HG03432 (cell line): ENCODE measurements at regions not wholly inside any gene's neighbourhood (a gene's known extent, or its start where the extent isn't known, plus 50 kb on each side); places are given as distances from the start of the nearest gene placed in this dataset.
"Not testable (repeated sequence)": the region's sequence is repeated elsewhere in the genome, so short reads cannot be mapped to it uniquely, and the experiment has no call there.

ENCODE experiments used
- ATAC-seq: cut with Tn5 transposase; IDR thresholded peaks from one replicate; pipeline ENCODE4 v1.9.1; 2021; ENCODE audit warnings: mild to moderate bottlenecking, moderate library complexity; ENCODE audit not compliant: unreplicated experiment

DNA sequence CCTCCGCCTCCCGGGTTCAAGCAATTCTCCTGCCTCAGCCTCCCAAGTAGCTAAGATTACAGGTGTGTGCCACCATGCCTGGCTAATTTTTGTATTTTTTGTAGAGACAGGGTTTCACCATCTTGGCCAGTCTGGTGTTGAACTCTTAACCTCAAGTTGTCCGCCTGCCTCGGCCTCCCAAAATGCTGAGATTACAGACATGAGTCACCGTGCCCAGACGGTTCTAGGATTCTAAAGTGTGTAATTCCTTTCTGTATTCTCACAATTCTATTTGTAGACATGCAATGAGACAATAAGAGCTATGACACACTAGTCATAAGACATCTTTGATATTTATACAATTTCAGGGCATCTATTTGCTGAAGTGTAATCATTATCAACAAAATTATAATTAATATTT is 585.0 kb upstream of the FLRT2 start:
- not testable (repeated sequence) for ATAC-seq

DNA sequence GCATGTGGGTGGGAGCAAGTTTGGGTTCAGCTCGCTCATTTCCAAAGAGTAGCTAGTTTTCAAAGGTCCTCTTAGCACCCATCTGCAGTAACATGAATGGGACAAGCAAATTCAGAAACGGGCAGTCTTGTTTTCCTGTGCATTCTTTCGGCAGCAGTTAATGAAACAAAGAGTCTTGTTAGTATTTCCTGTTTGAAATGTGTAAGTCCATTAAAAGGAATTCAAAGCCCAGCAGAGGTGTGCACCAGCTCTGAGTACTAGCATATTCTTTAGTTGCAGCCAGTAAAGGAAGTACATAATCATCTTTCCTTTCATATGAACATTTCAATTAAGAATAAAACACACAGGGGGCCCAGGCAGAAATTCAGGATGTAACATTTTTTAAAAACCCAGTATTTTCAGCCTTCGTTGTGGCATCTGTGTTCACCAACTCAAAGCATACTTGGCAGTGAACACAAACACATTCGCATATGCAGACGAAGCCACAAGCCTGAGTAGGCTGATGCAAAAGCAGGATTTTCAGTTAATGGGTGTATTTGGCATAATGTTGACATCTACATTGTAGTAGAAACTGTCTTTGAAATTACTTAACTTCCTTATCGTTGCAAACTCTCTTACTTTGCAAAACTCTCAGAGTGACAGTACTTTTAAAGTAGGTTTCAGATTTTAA is 570.0 kb upstream of the FLRT2 start:
- ATAC-seq: no peak

DNA sequence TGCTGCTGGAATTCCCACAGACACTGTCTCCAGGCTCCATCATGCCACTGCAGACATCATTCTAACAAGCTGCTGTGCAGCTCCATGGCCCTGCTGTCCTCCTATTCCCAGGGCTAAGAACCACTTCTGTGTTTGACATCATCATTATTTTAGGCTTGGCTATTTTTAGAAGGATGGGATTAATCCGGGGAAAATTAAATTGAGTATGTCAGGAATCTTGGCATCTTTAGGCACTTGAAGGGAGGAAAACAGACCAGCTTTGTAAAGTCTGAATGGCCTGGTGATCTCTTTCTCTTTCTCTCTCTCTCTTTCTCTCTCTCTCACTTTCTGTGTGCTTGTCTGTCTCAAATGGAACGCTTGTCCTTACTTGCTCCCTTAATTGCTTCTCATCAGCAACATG is 568.3 kb upstream of the FLRT2 start:
- no peak for ATAC-seq

DNA sequence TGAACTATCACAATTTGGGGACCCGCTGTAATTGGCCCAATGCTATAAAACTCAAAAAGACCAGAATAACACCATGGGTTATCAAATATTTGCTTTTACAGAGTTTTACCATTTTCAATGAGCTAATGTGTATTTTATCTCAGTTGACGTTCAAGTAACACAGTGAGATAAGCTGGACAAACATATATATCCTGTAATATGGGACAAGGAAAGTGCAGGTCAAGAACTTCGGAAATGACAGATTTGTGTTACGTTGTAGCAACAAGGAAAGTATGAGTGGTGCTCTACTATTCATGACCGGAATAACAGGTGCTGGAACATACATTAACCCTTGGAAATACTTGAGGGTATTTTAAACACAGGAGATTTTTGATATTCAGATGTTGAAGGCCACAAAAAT is 566.4 kb upstream of the FLRT2 start:
- ATAC-seq: no peak

DNA sequence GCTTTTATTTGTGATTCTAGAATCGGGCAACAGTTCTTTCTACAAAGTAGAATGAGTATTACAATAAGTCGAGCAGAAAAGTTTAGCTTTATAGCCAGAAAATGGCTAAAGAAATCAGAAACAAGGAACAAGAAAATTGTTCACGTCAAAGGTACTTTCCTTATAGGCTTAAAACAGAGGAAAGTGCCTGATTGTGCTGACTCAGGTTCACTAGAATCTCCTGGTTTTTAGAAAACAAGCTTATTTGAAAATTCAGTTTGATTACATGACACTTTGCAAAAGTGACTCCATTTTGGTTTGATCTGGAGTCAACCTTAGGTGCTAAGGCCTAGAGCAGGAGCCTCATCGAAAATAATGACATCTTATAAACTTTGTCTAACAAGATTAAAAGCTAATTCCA is 564.7 kb upstream of the FLRT2 start:
- no peak for ATAC-seq

DNA sequence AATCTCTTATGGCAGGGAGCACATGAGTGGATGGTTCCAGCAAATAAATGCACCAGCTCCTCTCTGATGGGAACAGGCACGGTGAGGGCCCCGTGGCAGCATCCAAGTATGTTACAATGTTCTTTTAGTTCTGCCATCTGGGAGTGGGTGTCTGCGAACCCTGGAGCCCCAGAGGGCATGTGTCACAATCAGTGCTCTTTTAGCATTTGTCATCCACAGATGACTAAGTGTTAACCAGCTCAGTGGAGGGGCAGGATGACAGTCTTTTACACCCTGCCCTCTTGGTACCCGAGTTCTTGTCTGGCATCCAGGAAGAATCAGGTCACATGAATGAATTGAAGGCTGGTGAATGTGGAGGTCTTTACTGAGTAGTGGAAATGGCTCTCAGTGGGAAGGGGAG is 560.4 kb upstream of the FLRT2 start:
- ATAC-seq: no peak

DNA sequence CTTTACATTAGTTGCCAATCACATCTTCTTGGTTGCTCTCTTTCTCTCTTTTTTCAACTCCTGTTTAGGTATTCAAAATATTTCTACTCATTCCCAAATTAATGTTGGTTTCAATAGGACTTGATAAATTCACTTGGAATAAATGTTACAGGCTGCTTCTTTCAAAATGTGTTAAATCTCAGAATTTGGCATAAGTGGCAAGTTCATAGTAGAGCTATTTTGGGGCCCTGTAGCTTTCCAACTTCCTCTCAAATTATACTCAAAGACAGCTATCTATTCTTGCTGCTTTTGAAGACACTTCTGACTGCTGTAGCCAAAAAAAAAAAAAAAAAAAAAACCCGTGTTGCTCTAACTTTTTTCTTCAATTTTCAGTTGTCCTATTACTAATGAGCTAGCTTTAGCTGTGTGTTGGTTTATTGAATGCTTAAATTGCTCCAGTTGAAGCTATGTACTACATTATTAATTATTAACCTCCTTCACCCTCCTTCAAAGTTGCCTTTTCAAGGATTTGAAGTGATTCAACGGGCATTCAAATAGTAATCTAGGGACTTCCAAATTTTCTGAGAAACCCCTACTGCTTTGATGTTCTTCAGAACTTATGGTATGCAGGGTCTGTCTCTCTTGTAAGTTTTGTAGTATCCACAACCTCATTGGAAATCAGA is 554.6 kb upstream of the FLRT2 start:
- no peak for ATAC-seq

DNA sequence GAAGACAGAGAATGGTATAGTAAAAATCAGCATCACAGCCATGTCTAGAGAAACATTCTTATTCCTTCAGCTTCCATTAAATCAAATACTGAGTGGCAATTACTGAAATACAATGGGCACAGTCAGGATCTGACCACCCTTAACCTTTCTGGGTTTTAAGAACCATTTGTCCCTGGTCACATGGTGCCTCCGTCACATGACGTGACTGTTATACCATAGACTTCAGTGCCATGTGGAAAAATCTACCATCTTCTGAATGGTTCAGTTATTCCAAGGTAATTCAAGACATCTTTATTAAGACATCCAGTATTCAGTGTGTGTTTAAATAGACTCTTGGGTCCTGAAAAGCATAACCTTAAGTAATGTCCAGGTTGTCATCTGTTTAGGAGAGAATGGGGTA is 553.1 kb upstream of the FLRT2 start:
- ATAC-seq: no peak

DNA sequence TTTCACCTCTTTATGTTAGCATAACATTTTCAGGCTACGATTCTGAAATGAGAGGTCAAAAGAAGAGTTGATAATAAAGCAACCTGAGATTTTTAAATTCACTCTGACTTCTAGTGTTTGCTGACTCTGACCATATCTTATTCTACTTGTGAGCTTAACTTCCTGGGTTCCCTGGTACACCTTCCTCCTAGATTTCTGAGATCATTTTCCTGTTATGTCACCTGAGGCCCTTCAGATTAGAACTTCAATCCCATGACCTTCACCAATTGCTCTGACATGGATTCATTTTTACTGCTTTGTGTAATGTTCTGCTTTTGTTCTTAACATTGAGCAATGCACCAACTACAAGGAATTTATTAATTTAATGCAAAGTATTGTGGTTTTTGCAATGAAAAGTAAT is 542.9 kb upstream of the FLRT2 start:
- no peak for ATAC-seq

DNA sequence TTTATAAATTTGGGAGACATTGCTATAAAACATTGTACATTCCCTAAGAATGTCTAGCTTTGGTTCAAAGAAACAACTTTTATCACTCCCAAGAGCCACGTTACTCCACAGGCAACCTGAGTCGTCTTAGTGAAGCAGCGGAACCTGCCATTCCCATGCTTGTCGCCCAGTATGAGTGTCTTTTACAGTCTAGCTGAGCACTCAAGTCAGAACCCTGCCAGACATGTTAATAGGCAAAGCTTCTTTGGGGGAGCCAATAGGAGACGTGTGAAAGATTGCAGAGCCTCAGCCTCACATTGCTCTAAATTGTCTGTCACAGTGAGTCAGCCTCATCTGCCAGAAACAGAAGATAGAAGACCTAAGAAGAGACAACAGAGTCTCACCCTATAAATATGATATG is 541.6 kb upstream of the FLRT2 start:
- ATAC-seq: no peak

DNA sequence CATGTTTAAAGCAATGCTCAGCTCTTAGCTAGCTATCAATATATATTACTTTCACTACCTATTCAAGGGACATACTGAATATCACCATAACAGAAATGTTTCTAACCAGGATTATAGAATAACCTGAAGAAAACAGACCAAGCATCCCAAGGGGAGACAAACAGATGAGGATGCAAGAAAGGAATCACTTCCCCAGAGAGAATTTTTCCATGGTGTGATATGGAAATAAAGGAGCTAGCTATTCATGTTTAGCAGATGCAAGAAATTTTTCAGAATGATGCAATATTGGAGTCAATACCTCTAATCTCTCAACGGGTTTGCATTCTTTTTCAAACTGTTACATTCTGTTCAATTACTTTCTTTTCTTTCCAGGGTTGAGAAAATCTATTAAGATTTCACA is 538.9 kb upstream of the FLRT2 start:
- ATAC-seq: no peak

DNA sequence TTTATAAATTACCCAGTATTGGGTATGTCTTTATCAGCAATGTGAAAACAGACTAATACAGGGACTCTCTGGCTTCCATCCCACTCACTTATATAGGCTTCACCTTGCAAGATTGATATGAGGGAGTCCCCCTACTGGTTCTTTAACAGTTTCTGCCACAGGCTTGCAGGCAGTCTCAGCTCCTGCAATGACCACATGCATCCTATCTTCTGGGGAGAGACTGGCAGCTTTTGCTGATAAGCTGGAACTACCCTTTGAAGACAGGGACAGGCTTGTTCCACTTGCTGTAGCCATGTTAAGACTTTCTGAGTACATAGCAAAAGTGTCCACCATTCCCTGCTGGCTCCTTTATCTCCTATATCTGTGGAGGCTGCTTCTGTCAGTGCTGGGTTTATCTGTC is 531.7 kb upstream of the FLRT2 start:
- no peak for ATAC-seq

DNA sequence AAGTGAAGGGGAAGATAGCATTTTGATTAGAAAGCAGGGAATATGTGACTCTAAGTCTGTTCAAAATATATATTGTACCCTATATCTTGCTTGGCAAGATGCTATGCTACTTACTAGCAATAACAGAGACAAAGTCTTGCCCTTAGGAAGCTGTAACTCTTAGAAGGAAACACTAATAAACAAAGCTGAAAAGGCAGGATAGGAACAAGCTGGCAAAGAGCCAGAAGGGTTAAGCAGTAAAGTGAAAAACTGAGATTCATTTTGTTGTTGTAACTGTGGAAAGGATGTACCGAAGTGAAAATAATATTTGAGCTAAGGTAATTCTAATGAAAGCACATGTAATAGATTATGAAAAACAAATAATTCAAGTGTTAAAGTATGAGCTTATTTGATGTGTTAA is 527.1 kb upstream of the FLRT2 start:
- ATAC-seq: no peak

DNA sequence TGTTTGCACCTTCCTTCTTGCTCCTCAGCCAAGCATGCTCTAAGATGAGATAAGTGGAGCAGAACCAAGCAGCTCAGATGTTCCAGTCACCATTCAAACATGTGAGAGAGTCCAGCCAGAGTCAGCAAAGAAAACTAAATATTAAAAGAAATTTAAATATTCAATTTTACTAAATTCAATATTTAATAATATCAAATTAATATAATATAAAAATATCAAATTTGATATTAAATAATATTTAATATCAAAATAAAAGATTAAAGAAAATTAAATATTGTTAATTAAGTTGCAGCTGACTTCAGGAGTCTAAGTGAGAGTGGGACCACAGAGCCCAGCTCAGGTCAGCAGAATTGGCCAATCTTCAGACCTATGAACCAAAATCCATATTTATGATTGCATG is 526.1 kb upstream of the FLRT2 start:
- no peak for ATAC-seq

DNA sequence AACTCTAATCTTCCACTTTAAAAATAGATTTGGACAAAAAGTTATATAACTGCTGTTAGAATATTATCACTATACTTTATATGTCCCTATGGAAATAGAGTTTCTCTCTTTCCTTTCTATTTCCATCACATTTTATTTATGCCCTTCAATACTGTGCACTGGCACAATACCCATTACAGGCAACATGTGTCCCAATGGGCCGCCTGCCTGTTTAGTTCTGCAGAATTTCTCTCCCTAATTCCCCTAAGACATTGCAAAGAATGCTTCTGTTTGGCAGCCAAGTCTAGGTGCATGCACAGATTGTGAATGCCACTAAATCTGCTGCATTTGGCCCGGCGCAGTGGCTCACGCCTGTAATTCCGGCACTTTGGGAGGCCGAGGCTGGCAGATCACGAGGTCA is 520.4 kb upstream of the FLRT2 start:
- no peak for ATAC-seq

DNA sequence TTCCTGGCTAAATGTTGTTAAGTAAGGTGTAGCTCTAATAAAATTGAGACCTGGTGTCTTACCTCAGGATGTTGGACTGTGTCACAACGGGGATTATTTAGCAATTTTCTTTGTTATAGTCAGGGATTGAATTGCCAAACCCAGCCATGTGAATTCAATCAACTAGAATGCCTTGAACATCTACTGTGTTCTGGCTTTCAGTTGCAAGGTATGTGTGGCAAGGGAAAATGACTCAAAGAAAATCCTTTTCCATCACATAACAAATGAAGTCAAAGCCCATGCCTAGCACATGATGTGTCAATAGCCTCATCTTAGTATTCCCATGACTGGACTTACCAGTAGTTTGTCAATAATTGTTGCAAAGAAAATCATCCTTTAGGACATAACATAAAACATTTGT is 519.8 kb upstream of the FLRT2 start:
- no peak for ATAC-seq

DNA sequence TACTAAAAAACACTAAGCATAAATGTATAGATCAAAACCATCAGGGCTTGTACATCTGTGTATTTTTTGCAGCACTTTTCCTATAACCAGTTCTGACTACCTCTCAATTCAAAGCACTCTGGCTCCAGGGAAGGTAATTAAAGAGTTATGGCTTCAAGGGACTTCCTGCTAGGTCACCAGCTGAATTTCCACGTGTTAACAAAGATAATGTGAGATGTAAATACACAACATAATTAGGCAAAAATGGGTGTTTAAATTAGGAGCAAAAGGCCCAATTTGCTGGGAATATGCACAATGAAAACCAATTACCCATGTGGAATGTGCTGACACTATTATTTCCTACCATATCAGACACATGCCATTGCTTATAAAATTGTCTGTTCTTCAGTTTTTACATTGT is 513.4 kb upstream of the FLRT2 start:
- no peak for ATAC-seq

DNA sequence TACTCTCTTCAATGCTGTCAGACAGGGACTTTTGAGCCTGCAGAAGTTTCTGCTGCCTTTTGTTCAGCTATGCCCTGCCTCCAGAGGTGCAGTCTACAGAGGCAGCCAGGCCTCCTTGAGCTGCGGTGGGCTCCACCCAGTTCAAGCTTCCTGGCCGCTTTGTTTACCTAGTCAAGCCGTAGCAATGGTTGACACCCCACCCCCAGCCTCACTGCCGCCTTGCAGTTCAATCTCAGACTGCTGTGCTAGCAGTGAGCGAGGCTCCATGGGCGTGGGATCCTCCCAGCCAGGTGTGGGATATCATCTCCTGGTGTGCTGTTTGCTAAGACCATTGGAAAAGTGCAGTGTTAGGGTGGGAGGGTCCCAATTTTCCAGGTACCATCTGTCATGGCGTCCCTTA is 506.1 kb upstream of the FLRT2 start:
- not testable (repeated sequence) for ATAC-seq

DNA sequence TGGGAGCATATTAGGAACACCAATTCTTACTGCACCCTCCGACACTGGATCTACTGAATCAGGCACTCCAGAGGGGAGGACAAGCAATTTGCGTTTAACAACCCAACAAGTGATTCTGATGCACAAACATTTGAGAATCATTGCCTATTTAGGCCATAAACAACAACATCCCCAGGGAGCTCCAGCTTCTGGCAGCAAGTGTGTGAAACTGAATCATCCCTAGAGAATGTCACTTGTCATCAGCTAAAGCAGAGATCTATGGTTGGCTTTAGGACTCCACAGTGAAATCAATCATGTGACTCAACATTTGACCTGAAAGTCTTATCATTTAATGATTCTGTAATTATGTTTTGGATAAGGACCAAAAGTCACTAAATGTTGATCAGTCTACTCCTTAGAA is 505.0 kb upstream of the FLRT2 start:
- ATAC-seq: no peak

DNA sequence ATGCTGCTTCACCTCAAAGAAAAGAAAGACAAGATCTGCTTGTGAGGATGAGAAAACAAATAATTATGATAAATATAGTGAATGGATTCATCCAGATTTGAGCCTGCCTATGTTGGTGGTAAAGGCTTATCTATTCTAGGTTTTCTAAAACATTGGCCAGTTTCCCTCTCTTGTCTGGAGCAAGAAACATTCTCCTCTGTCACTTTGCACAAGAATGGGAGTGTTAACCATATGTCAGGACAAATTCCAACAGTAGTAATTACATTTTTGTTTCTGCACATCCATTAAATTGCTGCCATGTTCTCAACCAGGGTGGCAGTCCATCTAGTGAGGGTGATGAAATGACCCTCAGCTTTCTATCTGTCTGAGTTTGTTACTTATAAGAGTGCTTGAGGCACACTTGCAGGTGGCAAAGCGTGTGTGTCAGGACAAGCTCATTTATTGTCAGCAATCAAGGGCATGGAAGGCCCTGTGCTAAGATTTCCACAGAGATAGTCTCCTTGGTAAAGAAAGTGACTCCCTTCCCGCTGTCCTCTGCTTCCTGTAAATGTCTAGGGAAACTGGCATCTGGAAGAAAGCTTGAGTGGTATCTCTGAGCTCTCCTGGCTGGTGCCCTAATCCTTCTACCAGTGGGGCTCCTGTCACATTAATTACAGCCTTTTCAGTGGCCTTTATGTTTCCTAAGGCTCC is 502.1 kb upstream of the FLRT2 start:
- ATAC-seq: no peak

DNA sequence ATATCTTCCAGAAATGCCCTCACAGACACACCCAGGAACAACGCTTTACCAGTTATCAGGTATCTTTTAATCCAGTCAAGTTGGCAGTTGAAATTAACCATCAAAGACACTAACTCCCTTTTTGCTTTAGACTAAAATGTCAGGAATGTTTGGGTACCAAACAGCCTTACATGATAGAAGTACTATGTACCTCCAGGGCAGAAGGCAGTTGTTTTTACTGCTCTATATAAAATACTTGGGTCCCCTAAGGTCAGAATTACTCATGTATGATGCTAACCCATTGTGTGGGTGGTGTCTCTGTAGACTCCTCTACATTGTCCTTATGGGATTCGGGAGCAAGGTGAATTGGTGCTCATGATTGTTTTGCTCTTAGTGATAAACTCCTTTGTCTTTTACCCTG is 492.5 kb upstream of the FLRT2 start:
- no peak for ATAC-seq

DNA sequence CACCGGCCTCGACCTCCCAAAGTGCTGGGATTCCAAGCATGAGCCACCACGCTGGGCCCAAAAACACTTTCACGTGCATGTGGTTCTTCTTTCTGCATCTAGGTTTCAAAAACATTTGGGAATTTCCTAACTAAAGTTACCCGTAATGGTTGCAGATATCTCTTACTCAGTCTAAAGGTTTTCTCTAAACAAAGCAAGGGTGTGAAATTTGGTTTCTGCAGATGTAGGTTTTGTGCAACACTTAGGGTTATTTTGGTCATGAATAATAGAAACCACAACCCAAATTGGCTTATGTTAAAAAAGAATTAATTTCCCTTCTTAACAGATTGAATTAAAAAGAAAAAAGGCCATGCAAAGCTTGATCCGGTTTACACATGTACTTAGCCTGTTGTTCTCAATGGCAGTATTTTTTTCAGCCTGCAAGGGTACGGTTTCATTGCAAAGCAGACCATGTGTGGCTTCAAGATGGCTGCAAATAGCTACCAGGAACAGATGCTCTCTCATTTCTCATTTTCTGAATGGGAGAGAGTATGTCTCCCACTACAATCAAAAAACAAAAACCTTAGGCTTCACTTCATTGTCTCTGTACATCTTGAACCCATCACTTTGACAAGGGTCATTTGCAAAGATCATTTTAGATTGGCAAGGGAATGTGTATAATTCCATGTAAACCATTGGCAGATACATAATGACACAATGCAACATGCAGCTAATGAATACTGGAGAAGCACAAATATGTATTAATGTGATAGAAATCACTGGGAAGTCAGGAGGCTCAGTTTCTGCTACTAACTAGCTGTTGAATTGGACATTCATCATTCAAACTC is 491.2 kb upstream of the FLRT2 start:
- ATAC-seq: no peak
